GM19438 (cell line): ENCODE measurements at regions not wholly inside any gene's neighbourhood (a gene's known extent, or its start where the extent isn't known, plus 50 kb on each side); places are given as distances from the start of the nearest gene placed in this dataset.

ENCODE experiments used
- ATAC-seq: cut with Tn5 transposase; IDR thresholded peaks from one replicate; pipeline ENCODE4 v1.9.1; 2021; ENCODE audit warnings: low read depth; ENCODE audit not compliant: unreplicated experiment

- ATAC-seq: no peak
These were observed 51.0 kb upstream of the TNC start for GRCh38 chr9:115169003-115169402.

GRCh38 chr9:115170358-115171073 lies 52.6 kb upstream of the TNC start:
- no peak for ATAC-seq

GRCh38 chr9:115171921-115172388 lies 54.0 kb upstream of the TNC start:
- no peak for ATAC-seq

GRCh38 chr9:115182264-115182663 lies 64.3 kb upstream of the TNC start:
- ATAC-seq: no peak

- ATAC-seq: no peak
These were observed 65.5 kb upstream of the TNC start for GRCh38 chr9:115183436-115183835.

GRCh38 chr9:115189686-115190085 lies 71.7 kb upstream of the TNC start:
- ATAC-seq: no peak

- no peak for ATAC-seq
These were observed 73.7 kb upstream of the TNC start for GRCh38 chr9:115191667-115192066.

GRCh38 chr9:115192280-115192679 lies 74.3 kb upstream of the TNC start:
- ATAC-seq: no peak

- peak; percentile 80 for ATAC-seq
These were observed 75.0 kb upstream of the TNC start for GRCh38 chr9:115192835-115193525.

- no peak for ATAC-seq
These were observed 75.8 kb upstream of the TNC start for GRCh38 chr9:115193777-115194176.

- ATAC-seq: no peak
These were observed 76.3 kb upstream of the TNC start for GRCh38 chr9:115194216-115194615.

GRCh38 chr9:115195912-115196311 lies 78.0 kb upstream of the TNC start:
- ATAC-seq: no peak

GRCh38 chr9:115196919-115197318 lies 79.0 kb upstream of the TNC start:
- no peak for ATAC-seq

- no peak for ATAC-seq
These were observed 80.0 kb upstream of the TNC start for GRCh38 chr9:115198001-115198400.

- no peak for ATAC-seq
These were observed 83.0 kb upstream of the TNC start for GRCh38 chr9:115200711-115201505.

GRCh38 chr9:115202181-115202580 lies 84.2 kb upstream of the TNC start:
- ATAC-seq: no peak

- ATAC-seq: no peak
These were observed 85.2 kb upstream of the TNC start for GRCh38 chr9:115202960-115203751.

- peak; percentile 38 for ATAC-seq
These were observed 87.0 kb upstream of the TNC start for GRCh38 chr9:115204904-115205453.

- peak; percentile 53 for ATAC-seq
These were observed 89.3 kb upstream of the TNC start for GRCh38 chr9:115207003-115207836.
